ENCODE measurements at regions not wholly inside any gene's neighbourhood (a gene's known extent, or its start where the extent isn't known, plus 50 kb on each side); places are given as distances from the start of the nearest gene placed in this dataset.

DNA sequence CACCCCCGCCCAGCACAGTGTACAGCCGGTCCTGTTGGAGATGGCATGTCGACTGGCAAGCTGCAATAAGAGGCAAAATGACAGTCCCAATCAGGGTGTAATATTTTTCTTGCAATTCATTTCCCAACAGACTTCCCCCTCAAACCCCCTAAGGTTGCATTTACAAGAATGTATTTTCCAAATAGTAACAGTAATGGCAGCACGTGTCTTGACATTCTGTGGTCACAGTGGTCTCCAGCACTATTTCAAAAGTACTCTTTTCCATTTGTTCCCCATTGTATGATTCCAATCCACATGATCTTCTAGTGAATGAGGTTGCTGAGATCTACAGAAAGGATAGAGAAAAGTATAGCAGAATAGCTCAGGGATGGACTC lies 97.8 kb upstream of the CARMIL1 start:
- 74 to 87% (median 86%) methylated on average over 4 of the region's 4 CpGs for WGBS, 5 donors
- no peak for DNase-seq
- no peak overlapping the region for H3K27ac ChIP-seq

DNA sequence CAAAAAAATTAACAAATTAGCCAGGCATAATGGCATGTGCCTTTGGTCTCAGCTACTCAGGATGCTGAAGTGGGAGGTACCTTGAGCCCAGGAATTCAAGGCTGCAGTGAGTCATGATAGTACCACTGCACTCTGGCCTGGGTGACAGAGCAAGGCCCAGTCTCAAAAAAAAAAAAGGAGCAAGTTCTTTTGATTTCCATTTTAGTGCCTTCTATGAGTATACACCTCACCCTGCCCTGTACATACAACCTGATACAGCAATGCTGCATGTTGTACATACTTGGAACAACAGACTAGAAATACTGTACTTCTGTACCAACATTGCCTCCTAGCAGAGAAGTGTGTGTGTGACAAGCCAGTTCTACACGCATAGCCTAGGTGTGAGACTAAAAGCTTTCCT lies 97.3 kb upstream of the CARMIL1 start:
- no peaks in the 10 kb centered on the region for H3K9me3 ChIP-seq
- no peak for DNase-seq
- intact Hi-C loops (cut with DNase I; ENCODE audit: low total_unique reads), result no loop called here
- peaks cover 0 to 4% (median 0%) of the 10 kb centered on the region in 3 donors for H3K27me3 ChIP-seq
- H3K4me1 ChIP-seq, result no peaks in the 10 kb centered on the region
- H3K27ac ChIP-seq, result no peak overlapping the region
- TF ChIP-seq, protein P1, sequence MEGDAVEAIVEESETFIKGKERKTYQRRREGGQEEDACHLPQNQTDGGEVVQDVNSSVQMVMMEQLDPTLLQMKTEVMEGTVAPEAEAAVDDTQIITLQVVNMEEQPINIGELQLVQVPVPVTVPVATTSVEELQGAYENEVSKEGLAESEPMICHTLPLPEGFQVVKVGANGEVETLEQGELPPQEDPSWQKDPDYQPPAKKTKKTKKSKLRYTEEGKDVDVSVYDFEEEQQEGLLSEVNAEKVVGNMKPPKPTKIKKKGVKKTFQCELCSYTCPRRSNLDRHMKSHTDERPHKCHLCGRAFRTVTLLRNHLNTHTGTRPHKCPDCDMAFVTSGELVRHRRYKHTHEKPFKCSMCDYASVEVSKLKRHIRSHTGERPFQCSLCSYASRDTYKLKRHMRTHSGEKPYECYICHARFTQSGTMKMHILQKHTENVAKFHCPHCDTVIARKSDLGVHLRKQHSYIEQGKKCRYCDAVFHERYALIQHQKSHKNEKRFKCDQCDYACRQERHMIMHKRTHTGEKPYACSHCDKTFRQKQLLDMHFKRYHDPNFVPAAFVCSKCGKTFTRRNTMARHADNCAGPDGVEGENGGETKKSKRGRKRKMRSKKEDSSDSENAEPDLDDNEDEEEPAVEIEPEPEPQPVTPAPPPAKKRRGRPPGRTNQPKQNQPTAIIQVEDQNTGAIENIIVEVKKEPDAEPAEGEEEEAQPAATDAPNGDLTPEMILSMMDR (IDR thresholded peaks at IDR 0.05), result no peak
- no peak for TF ChIP-seq EP300 (IDR thresholded peaks at IDR 0.05)
- TF ChIP-seq POLR2AphosphoS5 (IDR thresholded peaks at IDR 0.05), result no peak
- no peak for TF ChIP-seq POLR2A (IDR thresholded peaks at IDR 0.05)
- 71 to 95% (median 87%) methylated on average over 1 of the region's 1 CpG for whole genome bisulfite sequencing, 5 donors
- no peaks in the 10 kb centered on the region for H3K36me3 ChIP-seq
- H3K4me3 ChIP-seq, result no peak overlapping the region

More for the DNA sequence above, 97.8 kb upstream of the CARMIL1 start:
- TF ChIP-seq EP300 (IDR thresholded peaks at IDR 0.05) (no peak), POLR2A (IDR thresholded peaks at IDR 0.05) (no peak)
- TF ChIP-seq, protein P1 (IDR thresholded peaks at IDR 0.05), result no peak
- intact Hi-C loops (cut with DNase I; ENCODE audit: low total_unique reads), result no loop called here
- H3K27me3 ChIP-seq, result peaks cover 0 to 4% (median 0%) of the 10 kb centered on the region in 3 donors
- H3K4me1 ChIP-seq, result no peaks in the 10 kb centered on the region
- no peaks in the 10 kb centered on the region for H3K9me3 ChIP-seq
- no peak overlapping the region for H3K4me3 ChIP-seq
- no peaks in the 10 kb centered on the region for H3K36me3 ChIP-seq

DNA sequence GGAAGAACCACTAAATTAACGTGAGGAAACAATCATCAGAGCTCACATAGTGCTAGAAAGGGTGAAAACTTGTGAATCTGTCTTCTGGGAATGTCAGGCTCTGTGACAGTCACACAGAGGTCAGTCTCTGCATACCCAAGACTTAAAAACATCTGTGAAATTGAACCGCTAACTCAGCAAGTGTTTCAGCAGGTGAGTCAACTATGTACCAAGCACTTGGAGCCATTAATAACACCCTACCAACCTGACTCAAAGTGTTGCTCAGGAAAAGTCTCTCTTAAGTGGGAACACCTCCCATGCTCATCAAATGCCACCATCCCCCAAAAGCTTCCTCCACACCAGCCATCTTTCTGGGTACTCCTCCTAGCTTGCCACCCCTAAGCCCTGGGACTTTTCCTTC lies 92.3 kb upstream of the CARMIL1 start:
- Histone ChIP-seq H3K27ac (no peak overlapping the region), H3K4me1 (no peaks in the 10 kb centered on the region), H3K9me3 (no peaks in the 10 kb centered on the region), H3K36me3 (no peaks in the 10 kb centered on the region), H3K27me3 (peaks cover 0 to 4% (median 0%) of the 10 kb centered on the region in 3 donors), H3K4me3 (no peak overlapping the region)
- no peak for DNase-seq
- intact Hi-C loops (cut with DNase I; ENCODE audit: low total_unique reads), result no loop called here
- TF ChIP-seq, protein P1 (IDR thresholded peaks at IDR 0.05), result no peak
- TF ChIP-seq POLR2A (IDR thresholded peaks at IDR 0.05) (no peak), EP300 (IDR thresholded peaks at IDR 0.05) (no peak), POLR2AphosphoS5 (IDR thresholded peaks at IDR 0.05) (no peak)
- WGBS, 5 donors, result 73 to 83% (median 75%) methylated on average over 2 of the region's 2 CpGs

DNA sequence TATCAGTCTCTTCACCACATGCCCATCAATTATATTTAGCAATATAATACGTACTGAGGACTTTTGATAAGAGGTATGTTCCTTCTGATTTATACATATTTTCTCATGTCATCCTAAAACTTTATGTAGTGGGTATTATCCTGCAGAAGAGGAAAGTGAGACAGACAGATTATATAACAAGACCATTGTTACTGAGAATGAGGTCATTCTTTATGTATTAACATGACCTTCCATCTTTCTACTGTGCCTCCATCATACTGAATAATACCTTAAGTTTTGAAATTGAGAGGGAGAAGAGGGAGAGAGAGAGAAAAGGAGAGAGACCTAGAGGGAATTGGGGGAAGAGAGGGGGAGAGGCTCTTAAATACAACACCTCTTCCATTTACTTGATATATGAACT lies 90.9 kb upstream of the CARMIL1 start:
- Histone ChIP-seq H3K27me3 (peaks cover 0 to 4% (median 0%) of the 10 kb centered on the region in 3 donors), H3K9me3 (no peaks in the 10 kb centered on the region), H3K27ac (no peak overlapping the region), H3K36me3 (no peaks in the 10 kb centered on the region), H3K4me3 (no peak overlapping the region), H3K4me1 (peaks cover 0 to 8% (median 3%) of the 10 kb centered on the region in 4 donors)
- WGBS, 5 donors, result 87 to 94% (median 93%) methylated on average over 1 of the region's 1 CpG
- TF ChIP-seq, protein P1 (IDR thresholded peaks at IDR 0.05), result no peak
- TF ChIP-seq POLR2AphosphoS5 (IDR thresholded peaks at IDR 0.05) (no peak), POLR2A (IDR thresholded peaks at IDR 0.05) (no peak), EP300 (IDR thresholded peaks at IDR 0.05) (no peak)
- intact Hi-C loops (cut with DNase I; ENCODE audit: low total_unique reads), result no loop called here
- DNase-seq, result no peak
